ENCODE measurements at regions not wholly inside any gene's neighbourhood (a gene's known extent, or its start where the extent isn't known, plus 50 kb on each side); places are given as distances from the start of the nearest gene placed in this dataset.
"Not testable (repeated sequence)": the region's sequence is repeated elsewhere in the genome, so short reads cannot be mapped to it uniquely, and the experiment has no call there.

GRCh38 chr6:20013066-20013861, 176.1 kb downstream of the ID4 start:
- Mint-ChIP-seq H3K36me3 (ENCODE audit: low read depth) (no peaks in the 10 kb centered on the region), H3K27ac (no peak overlapping the region), H3K27me3 (ENCODE audit: insufficient read depth) (no peaks in the 10 kb centered on the region), H3K4me3 (no peak overlapping the region), H3K4me1 (ENCODE audit: low read depth) (no peaks in the 10 kb centered on the region), H3K9me3 (peaks cover 15% of the 10 kb centered on the region)
- TF ChIP-seq CTCF (IDR thresholded peaks at IDR 0.05): no peak
- DNase-seq: no peak

GRCh38 chr6:20014508-20014907, 177.3 kb downstream of the ID4 start:
- Mint-ChIP-seq H3K4me1 (ENCODE audit: low read depth) (no peaks in the 10 kb centered on the region), H3K27me3 (ENCODE audit: insufficient read depth) (no peaks in the 10 kb centered on the region), H3K27ac (no peak overlapping the region), H3K36me3 (ENCODE audit: low read depth) (no peaks in the 10 kb centered on the region), H3K9me3 (peaks cover 15% of the 10 kb centered on the region), H3K4me3 (no peak overlapping the region)
- DNase-seq: no peak
- no peak for TF ChIP-seq CTCF (IDR thresholded peaks at IDR 0.05)

- Mint-ChIP-seq H3K4me1 (ENCODE audit: low read depth) (no peaks in the 10 kb centered on the region), H3K36me3 (ENCODE audit: low read depth) (no peaks in the 10 kb centered on the region), H3K27ac (no peak overlapping the region), H3K9me3 (peaks cover 27% of the 10 kb centered on the region), H3K27me3 (ENCODE audit: insufficient read depth) (0 out of 2 replicates have a peak, but pooled peaks cover 3% of the 10 kb centered on the region), H3K4me3 (no peak overlapping the region)
- DNase-seq: no peak
- no peak for TF ChIP-seq CTCF (IDR thresholded peaks at IDR 0.05)
Measured at GRCh38 chr6:20020526-20020925, 183.4 kb downstream of the ID4 start.

- Mint-ChIP-seq H3K9me3 (peaks cover 31% of the 10 kb centered on the region), H3K27ac (no peak overlapping the region), H3K36me3 (ENCODE audit: low read depth) (no peaks in the 10 kb centered on the region), H3K4me3 (no peak overlapping the region), H3K27me3 (ENCODE audit: insufficient read depth) (0 out of 2 replicates have a peak, but pooled peaks cover 3% of the 10 kb centered on the region), H3K4me1 (ENCODE audit: low read depth) (no peaks in the 10 kb centered on the region)
- DNase-seq: no peak
- no peak for TF ChIP-seq CTCF (IDR thresholded peaks at IDR 0.05)
Measured at GRCh38 chr6:20021795-20022194, 184.6 kb downstream of the ID4 start.

- H3K4me3 Mint-ChIP-seq; H3K27me3 Mint-ChIP-seq (ENCODE audit: insufficient read depth); H3K36me3 Mint-ChIP-seq (ENCODE audit: low read depth); DNase-seq; H3K4me1 Mint-ChIP-seq (ENCODE audit: low read depth); H3K27ac Mint-ChIP-seq: not testable (repeated sequence)
- H3K9me3 Mint-ChIP-seq: peaks cover 30% of the 10 kb centered on the region
Measured at GRCh38 chr6:20023549-20024315, 186.6 kb downstream of the ID4 start.

GRCh38 chr6:20024316-20024673, 187.1 kb downstream of the ID4 start:
- H3K9me3 Mint-ChIP-seq: peaks cover 30% of the 10 kb centered on the region
- H3K36me3 Mint-ChIP-seq (ENCODE audit: low read depth): no peaks in the 10 kb centered on the region
- DNase-seq: no peak
- no peak overlapping the region for H3K27ac Mint-ChIP-seq
- H3K4me1 Mint-ChIP-seq (ENCODE audit: low read depth): no peaks in the 10 kb centered on the region
- H3K27me3 Mint-ChIP-seq (ENCODE audit: insufficient read depth): 0 out of 2 replicates have a peak, but pooled peaks cover 3% of the 10 kb centered on the region
- no peak for TF ChIP-seq CTCF (IDR thresholded peaks at IDR 0.05)
- no peak overlapping the region for H3K4me3 Mint-ChIP-seq

Data from HFFc6 (cell line).